HG02852 (cell line): ENCODE measurements at regions not wholly inside any gene's neighbourhood (a gene's known extent, or its start where the extent isn't known, plus 50 kb on each side); places are given as distances from the start of the nearest gene placed in this dataset.

Experiments used
- ATAC-seq: cut with Tn5 transposase; IDR thresholded peaks from one replicate; pipeline ENCODE4 v1.9.1; 2021; ENCODE audit warnings: mild to moderate bottlenecking, moderate library complexity; ENCODE audit not compliant: unreplicated experiment

DNA sequence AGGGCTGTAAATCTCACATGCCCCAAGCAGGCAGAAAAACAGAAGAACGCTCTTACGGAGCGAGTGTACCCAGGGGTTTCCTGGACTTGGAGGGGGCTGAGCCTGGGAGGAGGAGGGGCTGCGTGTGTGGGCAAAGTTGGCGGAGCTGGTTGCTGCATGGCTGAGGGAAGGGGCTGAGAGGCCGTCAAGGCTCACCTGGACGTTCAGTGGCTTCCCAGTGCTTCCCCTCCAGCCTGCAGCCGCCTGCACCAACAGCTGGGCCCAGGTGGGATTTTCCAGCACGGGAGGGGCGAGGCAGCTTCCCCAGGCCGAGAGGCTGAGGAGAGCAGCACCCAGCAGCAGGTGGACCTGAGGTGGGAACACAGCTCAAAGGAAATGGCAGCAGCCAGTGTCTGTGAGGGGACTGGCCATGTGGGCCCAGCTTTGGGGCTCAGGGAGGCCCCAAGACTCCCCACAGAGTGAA is 70.6 kb upstream of the CTDP1 start:
- no peak for ATAC-seq

- no peak for ATAC-seq
These were observed 69.7 kb upstream of the CTDP1 start for GRCh38 chr18:79609841-79610281.

DNA sequence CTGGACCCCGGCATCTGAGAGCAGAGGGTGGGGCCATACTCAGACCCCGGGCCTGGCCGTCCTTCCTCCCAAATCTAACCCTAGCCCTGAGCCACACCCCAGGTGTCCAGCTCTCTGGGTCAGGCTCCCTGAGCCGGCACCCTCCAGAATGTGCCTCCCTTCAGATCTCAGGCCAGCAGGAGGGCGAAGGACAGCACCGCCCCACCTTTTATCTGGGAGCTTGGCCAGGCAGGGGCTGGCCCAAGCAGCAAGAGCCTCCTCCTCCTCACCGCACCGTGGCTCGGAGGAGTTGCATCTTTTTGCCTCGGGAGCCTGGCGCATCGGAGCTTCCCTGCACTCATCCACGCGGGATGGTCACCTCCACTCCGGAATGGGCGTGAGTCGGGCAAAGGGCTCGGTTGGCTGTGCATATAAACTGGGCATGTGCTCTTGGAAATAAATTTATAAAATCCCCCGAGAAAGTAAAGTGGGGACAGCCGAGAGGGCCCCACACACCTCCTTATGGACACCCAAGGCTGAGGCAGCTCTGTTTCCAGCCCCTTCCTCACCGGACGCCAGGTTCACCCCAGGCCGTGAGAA is 69.1 kb upstream of the CTDP1 start:
- no peak for ATAC-seq

GRCh38 chr18:79611040-79611681 is 68.4 kb upstream of the CTDP1 start:
- no peak for ATAC-seq

DNA sequence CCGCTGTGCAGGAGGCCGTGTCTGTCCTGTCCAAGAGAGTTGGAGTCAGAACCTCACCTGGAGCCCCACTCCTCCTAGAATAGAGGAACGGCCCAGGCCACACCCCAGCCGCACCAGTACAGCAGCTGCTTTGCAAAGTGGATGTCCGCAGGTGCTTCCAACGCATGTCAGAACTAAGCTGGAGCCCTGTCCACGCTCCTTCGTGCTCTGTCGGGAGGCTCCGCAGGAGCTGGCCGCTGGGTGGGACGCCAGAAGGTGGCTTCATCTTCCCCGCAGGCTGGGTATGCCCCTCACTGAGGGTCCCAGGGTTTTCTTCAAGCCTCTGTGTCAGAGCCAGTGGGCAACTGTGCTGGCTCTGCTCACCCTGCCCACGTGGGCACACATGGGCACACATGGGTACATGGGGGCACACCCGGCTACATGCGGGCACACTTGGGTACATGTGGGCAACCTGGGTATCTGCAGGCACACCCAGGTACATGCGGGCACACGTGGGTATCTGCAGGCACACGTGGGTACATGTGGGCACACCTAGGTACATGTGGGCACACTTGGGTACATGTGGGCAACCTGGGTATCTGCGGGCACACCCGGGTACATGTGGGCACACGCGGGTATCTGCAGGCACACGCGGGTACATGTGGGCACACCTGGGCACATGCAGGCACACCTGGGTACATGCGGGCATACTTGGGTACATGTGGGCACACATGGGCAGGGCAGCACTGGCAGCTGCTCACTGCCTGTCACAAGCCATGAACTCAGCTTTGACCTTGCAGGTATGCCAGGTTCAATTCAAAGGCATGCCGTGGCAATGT is 67.1 kb upstream of the CTDP1 start:
- ATAC-seq: no peak

GRCh38 chr18:79613186-79613931 is 66.2 kb upstream of the CTDP1 start:
- no peak for ATAC-seq

DNA sequence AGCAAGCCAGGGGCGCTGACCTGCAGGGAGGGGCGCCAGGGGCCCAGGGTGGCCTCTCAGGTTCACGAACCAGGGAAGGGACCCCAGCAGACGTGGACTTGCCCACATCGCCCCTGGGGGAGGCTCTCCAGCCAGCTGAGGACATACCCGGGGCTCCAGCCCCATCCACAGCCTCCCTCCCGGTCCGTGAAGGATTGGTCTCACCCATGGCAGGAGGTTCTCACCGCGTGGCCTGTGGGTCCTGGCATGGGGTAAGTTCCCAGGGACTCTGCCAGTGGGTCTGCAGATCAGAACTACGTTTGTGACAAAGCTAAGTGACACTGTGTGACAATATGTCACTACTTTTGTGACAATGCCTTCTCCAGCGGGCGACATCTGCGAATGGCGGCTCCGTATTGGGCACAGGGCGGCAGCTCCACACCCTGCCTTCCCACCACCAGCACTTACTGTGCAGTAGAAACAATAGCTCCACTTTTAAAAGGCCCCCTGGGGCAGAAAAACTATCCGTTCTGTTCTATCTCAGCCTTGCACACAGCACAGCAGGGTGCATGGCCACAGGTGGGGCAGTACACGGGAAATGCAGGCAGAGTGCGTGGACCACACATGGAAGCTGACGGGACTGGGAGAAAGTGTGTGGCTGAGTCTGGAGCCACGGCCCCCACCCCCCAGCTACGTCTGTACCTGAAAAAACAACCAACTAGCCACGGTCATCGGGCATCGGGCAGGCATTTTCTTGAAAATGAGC is 65.2 kb upstream of the CTDP1 start:
- no peak for ATAC-seq

- ATAC-seq: no peak
These were observed 64.5 kb upstream of the CTDP1 start for GRCh38 chr18:79615091-79615490.

- no peak for ATAC-seq
These were observed 64.0 kb upstream of the CTDP1 start for GRCh38 chr18:79615586-79615985.

- ATAC-seq: no peak
These were observed 62.7 kb upstream of the CTDP1 start for GRCh38 chr18:79616651-79617510.

- ATAC-seq: no peak
These were observed 61.8 kb upstream of the CTDP1 start for GRCh38 chr18:79617511-79618500.

DNA sequence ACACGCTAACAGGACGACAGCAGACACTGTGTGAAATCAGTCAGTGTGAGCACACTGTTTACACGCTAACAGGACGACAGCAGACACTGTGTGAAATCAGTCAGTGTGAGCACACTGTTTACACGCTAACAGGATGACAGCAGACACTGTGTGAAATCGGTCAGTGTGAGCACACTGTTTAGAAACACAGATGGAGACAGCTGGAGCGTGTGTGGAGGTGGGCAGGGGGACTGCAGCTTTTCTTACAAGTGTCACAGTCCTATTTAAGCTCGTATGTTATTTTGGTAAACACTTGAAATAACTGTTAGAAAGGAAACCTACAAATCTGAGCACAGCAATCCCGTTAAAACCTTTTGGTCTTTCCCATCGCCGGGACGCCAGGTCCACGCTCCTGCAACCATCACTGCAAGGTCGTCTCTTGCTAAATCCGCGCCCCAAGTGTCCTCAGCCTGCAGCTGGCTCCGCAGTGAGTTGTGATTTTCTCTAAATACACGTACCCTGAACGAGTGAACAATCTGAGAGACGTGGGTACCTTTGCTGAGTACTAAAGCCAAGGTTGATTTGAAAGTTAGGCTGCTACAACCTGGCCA is 58.9 kb upstream of the CTDP1 start:
- no peak for ATAC-seq

DNA sequence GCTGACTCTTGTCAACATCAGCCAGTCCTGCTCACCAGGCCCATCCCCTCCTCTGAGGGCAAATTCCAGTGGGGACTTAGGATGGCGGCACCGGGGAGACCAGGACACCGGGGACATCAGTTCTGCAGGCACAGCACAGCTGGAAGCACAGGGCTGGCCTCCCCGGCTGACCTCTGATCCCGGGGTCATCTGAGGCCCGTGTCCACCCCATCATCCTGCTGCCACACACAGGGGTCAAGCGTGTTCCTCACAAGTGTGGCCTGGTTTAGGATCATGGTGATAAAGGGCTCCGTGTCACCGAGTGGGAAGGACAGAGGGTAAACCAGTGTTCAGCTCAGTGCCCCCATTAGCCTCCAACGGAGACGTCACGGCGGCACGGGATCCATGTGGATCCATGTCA is 58.1 kb upstream of the CTDP1 start:
- no peak for ATAC-seq

DNA sequence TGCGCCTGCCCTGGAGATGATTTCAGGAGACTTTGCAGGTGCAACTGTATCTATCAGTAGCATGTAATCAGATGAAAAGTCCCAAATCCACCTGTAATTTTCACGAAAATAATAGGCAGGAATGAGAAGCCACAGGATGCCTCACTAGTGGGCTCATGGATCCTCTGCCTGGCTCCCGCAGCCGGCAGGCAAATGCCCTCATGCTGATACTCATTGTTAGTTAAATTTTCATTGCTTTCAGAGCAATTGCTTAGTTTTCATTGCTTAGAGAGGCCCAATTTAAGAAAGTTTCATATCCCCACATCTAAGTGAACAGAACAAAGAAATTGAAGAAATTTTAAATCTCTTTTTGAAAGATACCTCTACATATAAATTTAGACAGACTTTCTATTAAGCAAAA is 57.6 kb upstream of the CTDP1 start:
- ATAC-seq: no peak

DNA sequence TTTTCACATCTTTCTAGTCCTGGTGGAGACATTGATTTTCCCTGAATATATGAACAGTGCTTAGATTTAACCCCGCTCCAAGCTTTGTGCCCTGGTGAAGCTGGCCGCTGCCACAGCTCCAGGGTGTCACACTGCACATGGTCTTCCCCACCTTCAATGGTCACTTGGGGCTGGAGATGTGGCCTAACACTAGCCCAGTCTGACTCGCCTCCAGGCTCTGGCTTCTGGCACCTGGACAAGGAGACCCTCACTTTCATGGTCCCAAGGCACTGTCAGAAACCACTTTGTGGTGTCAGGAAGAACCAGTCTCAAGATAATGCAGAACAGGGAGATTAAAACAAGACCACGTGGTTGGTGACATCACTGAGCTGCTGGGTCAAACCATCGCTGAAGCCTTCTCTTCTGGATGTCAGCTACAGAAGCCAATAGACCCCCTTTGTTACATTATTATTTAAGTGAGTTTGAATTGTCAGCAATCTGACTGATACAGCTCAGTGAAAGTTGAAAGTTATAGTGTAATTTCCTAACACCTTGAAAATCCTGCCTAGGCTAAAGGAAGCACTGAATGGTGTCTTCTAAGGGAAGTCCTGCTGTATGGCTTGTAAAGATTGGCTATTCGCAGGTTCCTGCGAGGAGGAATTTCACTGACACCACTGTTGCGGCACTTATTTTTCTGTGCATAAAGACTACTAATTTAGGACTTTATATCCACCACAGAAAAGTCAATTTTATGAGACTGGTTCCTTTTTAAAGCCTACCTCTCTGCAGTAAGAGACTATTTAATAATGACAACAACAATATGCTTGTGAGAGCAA is 55.0 kb upstream of the CTDP1 start:
- ATAC-seq: peak; percentile 20

GRCh38 chr18:79625195-79625923 is 54.2 kb upstream of the CTDP1 start:
- peak; percentile 87 for ATAC-seq
